Panc1 (cell line): ENCODE measurements at regions not wholly inside any gene's neighbourhood (a gene's known extent, or its start where the extent isn't known, plus 50 kb on each side); places are given as distances from the start of the nearest gene placed in this dataset.

Source experiments
- ATAC-seq: fragments of 200-7000 bp; cut with Tn5 transposase; 2 replicates; pipeline ENCODE4 v1.9.1; 2020; ENCODE audit warnings: mild to moderate bottlenecking, moderate library complexity
- BruUV-seq: library from RNA; stranded (reverse); fragments of 400-500 nt; replicated peaks from 2 replicates; lab custom pipeline; 2021; lab: Mats Ljungman, UMichigan
- CTCF ChIA-PET: fragments of 300-600 bp; sonication (Branson Sonifier 250); formaldehyde crosslinking; loops from one replicate; lab custom pipeline; 2022; ENCODE audit warnings: antibody characterized with exemption; lab: Charles Lee
- POLR2A ChIA-PET: fragments of 300-600 bp; sonication (Branson Sonifier 250); formaldehyde crosslinking; loops from one replicate; lab custom pipeline; 2022; ENCODE audit warnings: antibody characterized with exemption; lab: Charles Lee
- DNase-seq: peaks from one replicate; pipeline ENCODE4 v3.0.0-alpha.2; 2010; ENCODE audit warnings: low read depth, low spot score
- H3K27ac ChIP-seq: 2 replicates; pipeline ENCODE4 v1.5.1; 2011; ENCODE audit warnings: mild to moderate bottlenecking, low read length, inconsistent platforms
- H3K27me3 ChIP-seq: fragments of 200-500 bp; sonication (Bioruptor generic); 2 replicates; pipeline ENCODE4 v1.6.0; 2014; ENCODE audit warnings: low read length, inconsistent platforms; ENCODE audit not compliant: control insufficient read depth, insufficient read depth
- H3K36me3 ChIP-seq: fragments of 200-500 bp; sonication (Bioruptor generic); 2 replicates; pipeline ENCODE4 v1.5.1; 2014; ENCODE audit warnings: inconsistent platforms, mild to moderate bottlenecking, low read length, moderate library complexity; ENCODE audit not compliant: control insufficient read depth, insufficient read depth
- H3K4me1 ChIP-seq: 2 replicates; pipeline ENCODE4 v1.5.1; 2011; ENCODE audit warnings: inconsistent platforms, mild to moderate bottlenecking, low read length, moderate library complexity; ENCODE audit not compliant: control insufficient read depth, insufficient read depth
- H3K4me3 ChIP-seq, 2 experiments: 2 replicates each; pipeline ENCODE4 v1.5.1; 2011 to 2012; ENCODE audit warnings: low read depth in 2 of 2, low read length in 2 of 2, mild to moderate bottlenecking in 2 of 2, inconsistent platforms in 1 of 2, moderate library complexity in 1 of 2
- H3K9me3 ChIP-seq: fragments of 200-500 bp; sonication (Bioruptor generic); 2 replicates; pipeline ENCODE4 v1.5.1; 2014; ENCODE audit warnings: low read depth, mild to moderate bottlenecking, inconsistent platforms, low read length, moderate library complexity; ENCODE audit not compliant: control insufficient read depth, insufficient read depth
- CTCF ChIP-seq: fragments of 450-650 bp; IDR thresholded peaks from 2 replicates; pipeline ENCODE4 v1.5.1; 2017; ENCODE audit warnings: mild to moderate bottlenecking
- POLR2AphosphoS5 ChIP-seq: IDR thresholded peaks from 2 replicates; pipeline ENCODE4 v1.6.1; 2012; ENCODE audit warnings: mild to moderate bottlenecking, low read depth, low read length, moderate library complexity
- REST ChIP-seq, 2 experiments: IDR thresholded peaks; 2 replicates each; pipeline ENCODE4 v1.6.1; 2011 to 2012; ENCODE audit warnings: low read depth in 2 of 2, control low read depth in 1 of 2, low read length in 1 of 2, mild to moderate bottlenecking in 1 of 2, moderate library complexity in 1 of 2; ENCODE audit not compliant: insufficient read depth in 1 of 2
- SIN3A ChIP-seq: IDR thresholded peaks from 2 replicates; pipeline ENCODE4 v1.6.1; 2012; ENCODE audit warnings: low read depth, mild to moderate bottlenecking, low read length, moderate library complexity, borderline replicate concordance; ENCODE audit not compliant: insufficient read depth
- TCF7L2 ChIP-seq: IDR thresholded peaks from 2 replicates; pipeline ENCODE4 v1.6.1; 2011; ENCODE audit warnings: mild to moderate bottlenecking, low read depth, low read length, inconsistent platforms
- in situ Hi-C: cut with HindIII; loops from 2 replicates; pipeline ENCODE4 v1.10.0; 2016; ENCODE audit warnings: low sequenced_read_pairs, low pct_unique_long_range_greater_than_20kb
- intact Hi-C: fragments of 100-400 bp; cut with micrococcal nuclease; formaldehyde crosslinking; loops from one replicate; pipeline ENCODE4 v1.10.0; 2022; ENCODE audit not compliant: unreplicated experiment

- no peak for ATAC-seq
- Histone ChIP-seq H3K27me3 (peaks cover 3% of the 10 kb centered on the region; the same call in 1 of the 2 replicates), H3K9me3 (no peaks in the 10 kb centered on the region), H3K4me1 (no peaks in the 10 kb centered on the region), H3K36me3 (no peaks in the 10 kb centered on the region), H3K27ac (no peak overlapping the region), H3K4me3 (no peak overlapping the region)
- CTCF ChIA-PET, result no interaction called here
- intact Hi-C loops, result no loop called here
- in situ Hi-C loops, result no loop called here
- DNase-seq, result no peak
- no peak for TF ChIP-seq POLR2AphosphoS5
- TF ChIP-seq SIN3A, result no peak
- TF ChIP-seq CTCF, result no peak
- TF ChIP-seq TCF7L2, result no peak
- TF ChIP-seq REST (IDR thresholded peaks at IDR 0.05; ENCODE audit: insufficient read depth in 1 of 2, low read depth in 2 of 2, low read length in 1 of 2), result no peak
- BruUV-seq, result no TSS peak
- POLR2A ChIA-PET, result no interaction called here
Observed at GRCh38 chr2:129653246-129653645, 326.2 kb upstream of the RAB6C start.

DNA sequence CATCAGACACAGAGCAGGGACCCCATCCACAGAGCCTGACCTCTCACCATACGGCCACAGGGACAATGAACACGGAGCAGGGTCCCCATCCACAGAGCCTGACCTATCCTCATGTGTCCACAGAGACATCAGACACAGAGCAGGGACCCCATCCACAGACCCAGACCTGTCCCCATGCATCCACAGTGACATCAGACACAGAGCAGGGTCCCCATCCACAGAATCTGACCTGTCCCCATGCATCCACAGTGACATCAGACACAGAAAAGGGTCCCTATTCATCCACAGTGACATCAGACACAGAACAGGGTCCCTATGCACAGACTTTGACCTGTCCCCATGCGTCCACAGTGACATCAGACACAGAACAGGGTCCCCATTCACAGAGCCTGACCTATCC, 325.1 kb upstream of the RAB6C start:
- in situ Hi-C loops, result no loop called here
- CTCF ChIA-PET, result no interaction called here

More for the DNA sequence above, 325.1 kb upstream of the RAB6C start:
- Histone ChIP-seq H3K36me3 (no peaks in the 10 kb centered on the region), H3K27me3 (peaks cover 3% of the 10 kb centered on the region; the same call in 1 of the 2 replicates), H3K4me1 (no peaks in the 10 kb centered on the region), H3K9me3 (no peaks in the 10 kb centered on the region), H3K27ac (no peak overlapping the region), H3K4me3 (no peak overlapping the region)
- no peak for DNase-seq
- intact Hi-C loops, result no loop called here
- BruUV-seq, result no TSS peak
- POLR2A ChIA-PET, result no interaction called here
- no peak for TF ChIP-seq CTCF
- no peak for TF ChIP-seq POLR2AphosphoS5
- no peak for TF ChIP-seq REST (IDR thresholded peaks at IDR 0.05; ENCODE audit: insufficient read depth in 1 of 2, low read depth in 2 of 2, low read length in 1 of 2)
- TF ChIP-seq TCF7L2, result no peak
- TF ChIP-seq SIN3A, result no peak
- no peak for ATAC-seq
